ENCODE measurements at regions not wholly inside any gene's neighbourhood (a gene's known extent, or its start where the extent isn't known, plus 50 kb on each side); places are given as distances from the start of the nearest gene placed in this dataset.

- Histone ChIP-seq H3K27me3 (ENCODE audit: insufficient read depth, low read depth, low read length) (no peaks in the 10 kb centered on the region), H3K79me2 (replicated peaks; ENCODE audit: insufficient read depth, low read length) (no peaks in the 10 kb centered on the region), H4K20me1 (ENCODE audit: insufficient read depth) (no peaks in the 10 kb centered on the region), H3K9me3 (ENCODE audit: low read length) (no peaks in the 10 kb centered on the region), H3K36me3 (ENCODE audit: insufficient read depth, low read length) (no peaks in the 10 kb centered on the region), H3K9me2 (ENCODE audit: insufficient read depth, low read length) (no peaks in the 10 kb centered on the region), H3K27ac (ENCODE audit: low read length) (no peak overlapping the region), H2AFZ (ENCODE audit: low read depth, low read length) (no peak overlapping the region), H3F3A (ENCODE audit: insufficient read depth, low read length, poor library complexity, severe bottlenecking) (no peaks in the 10 kb centered on the region), H3K9ac (ENCODE audit: low read length) (no peak overlapping the region), H3K4me2 (ENCODE audit: low read length) (no peak overlapping the region), H3K4me3 (ENCODE audit: low read length) (no peak overlapping the region)
- no peak for TF ChIP-seq RAD21 (conservative IDR thresholded peaks at IDR 0.05)
- no peak for TF ChIP-seq MXI1 (conservative IDR thresholded peaks at IDR 0.05; ENCODE audit: poor library complexity, severe bottlenecking)
- no peak for TF ChIP-seq CTCF (IDR thresholded peaks at IDR 0.05; ENCODE audit: poor library complexity, severe bottlenecking)
- TF ChIP-seq SMC3 (conservative IDR thresholded peaks at IDR 0.05; ENCODE audit: poor library complexity): no peak
- TF ChIP-seq TAF1 (IDR thresholded peaks at IDR 0.05; ENCODE audit: low read depth): no peak
- no peak for TF ChIP-seq EZH2 (IDR thresholded peaks at IDR 0.05; ENCODE audit: borderline replicate concordance, insufficient read depth, low read length, poor library complexity, severe bottlenecking)
- TF ChIP-seq EP300 (conservative IDR thresholded peaks at IDR 0.05; ENCODE audit: poor library complexity, severe bottlenecking): no peak
- no peak for TF ChIP-seq REST (IDR thresholded peaks at IDR 0.05; ENCODE audit: borderline replicate concordance)
- no peak for TF ChIP-seq POLR2AphosphoS5 (IDR thresholded peaks at IDR 0.05)
Observed at GRCh38 chr5:136768457-136768856, 403.1 kb upstream of the TRPC7 start.

- H2AFZ ChIP-seq (ENCODE audit: low read depth, low read length): no peak overlapping the region
- H3K4me3 ChIP-seq (ENCODE audit: low read length): no peak overlapping the region
- H3K27me3 ChIP-seq (ENCODE audit: insufficient read depth, low read depth, low read length): no peaks in the 10 kb centered on the region
- H3K4me2 ChIP-seq (ENCODE audit: low read length): no peak overlapping the region
- no peaks in the 10 kb centered on the region for H3K9me3 ChIP-seq (ENCODE audit: low read length)
- no peaks in the 10 kb centered on the region for H3K9me2 ChIP-seq (ENCODE audit: insufficient read depth, low read length)
- H3K36me3 ChIP-seq (ENCODE audit: insufficient read depth, low read length): no peaks in the 10 kb centered on the region
- H4K20me1 ChIP-seq (ENCODE audit: insufficient read depth): no peaks in the 10 kb centered on the region
- H3F3A ChIP-seq (ENCODE audit: insufficient read depth, low read length, poor library complexity, severe bottlenecking): no peaks in the 10 kb centered on the region
- no peak overlapping the region for H3K27ac ChIP-seq (ENCODE audit: low read length)
- H3K79me2 ChIP-seq (replicated peaks; ENCODE audit: insufficient read depth, low read length): no peaks in the 10 kb centered on the region
- no peak overlapping the region for H3K9ac ChIP-seq (ENCODE audit: low read length)
- TF ChIP-seq MXI1 (conservative IDR thresholded peaks at IDR 0.05; ENCODE audit: poor library complexity, severe bottlenecking) (no peak), RAD21 (conservative IDR thresholded peaks at IDR 0.05) (no peak), TAF1 (IDR thresholded peaks at IDR 0.05; ENCODE audit: low read depth) (no peak)
Observed at GRCh38 chr5:136766456-136766855, 401.1 kb upstream of the TRPC7 start.

- Histone ChIP-seq H3K36me3 (ENCODE audit: insufficient read depth, low read length) (no peaks in the 10 kb centered on the region), H3K4me2 (ENCODE audit: low read length) (no peak overlapping the region), H3K9me3 (ENCODE audit: low read length) (no peaks in the 10 kb centered on the region), H4K20me1 (ENCODE audit: insufficient read depth) (no peaks in the 10 kb centered on the region), H3K27ac (ENCODE audit: low read length) (no peak overlapping the region), H3K9me2 (ENCODE audit: insufficient read depth, low read length) (no peaks in the 10 kb centered on the region), H2AFZ (ENCODE audit: low read depth, low read length) (no peak overlapping the region), H3K9ac (ENCODE audit: low read length) (no peak overlapping the region), H3K27me3 (ENCODE audit: insufficient read depth, low read depth, low read length) (no peaks in the 10 kb centered on the region), H3K79me2 (replicated peaks; ENCODE audit: insufficient read depth, low read length) (no peaks in the 10 kb centered on the region), H3F3A (ENCODE audit: insufficient read depth, low read length, poor library complexity, severe bottlenecking) (no peaks in the 10 kb centered on the region), H3K4me3 (ENCODE audit: low read length) (no peak overlapping the region)
- TF ChIP-seq SMC3 (conservative IDR thresholded peaks at IDR 0.05; ENCODE audit: poor library complexity): no peak
- TF ChIP-seq EP300 (conservative IDR thresholded peaks at IDR 0.05; ENCODE audit: poor library complexity, severe bottlenecking): no peak
- TF ChIP-seq MXI1 (conservative IDR thresholded peaks at IDR 0.05; ENCODE audit: poor library complexity, severe bottlenecking): no peak
- no peak for TF ChIP-seq POLR2AphosphoS5 (IDR thresholded peaks at IDR 0.05)
- no peak for TF ChIP-seq CTCF (IDR thresholded peaks at IDR 0.05; ENCODE audit: poor library complexity, severe bottlenecking)
- TF ChIP-seq REST (IDR thresholded peaks at IDR 0.05; ENCODE audit: borderline replicate concordance): no peak
- TF ChIP-seq RAD21 (conservative IDR thresholded peaks at IDR 0.05): no peak
Observed at GRCh38 chr5:136764601-136765000, 399.3 kb upstream of the TRPC7 start.

Measured in neural cell (in vitro differentiated cells).